ENCODE measurements at regions not wholly inside any gene's neighbourhood (a gene's known extent, or its start where the extent isn't known, plus 50 kb on each side); places are given as distances from the start of the nearest gene placed in this dataset.
"Not testable (repeated sequence)": the region's sequence is repeated elsewhere in the genome, so short reads cannot be mapped to it uniquely, and the experiment has no call there.

GRCh38 chr5:101306391-101307137 lies 403.5 kb upstream of the ST8SIA4 start:
- H3K27ac ChIP-seq, result no peak overlapping the region
- H3K9me3 ChIP-seq, result no peaks in the 10 kb centered on the region
- H3K4me1 ChIP-seq, result no peaks in the 10 kb centered on the region
- no peak overlapping the region for H3K4me3 ChIP-seq
- H3K27me3 ChIP-seq, result no peaks in the 10 kb centered on the region
- TF ChIP-seq POLR2A (IDR thresholded peaks at IDR 0.05) (no peak), POLR2AphosphoS5 (IDR thresholded peaks at IDR 0.05) (no peak), EP300 (IDR thresholded peaks at IDR 0.05) (no peak)
- TF ChIP-seq, protein P1, sequence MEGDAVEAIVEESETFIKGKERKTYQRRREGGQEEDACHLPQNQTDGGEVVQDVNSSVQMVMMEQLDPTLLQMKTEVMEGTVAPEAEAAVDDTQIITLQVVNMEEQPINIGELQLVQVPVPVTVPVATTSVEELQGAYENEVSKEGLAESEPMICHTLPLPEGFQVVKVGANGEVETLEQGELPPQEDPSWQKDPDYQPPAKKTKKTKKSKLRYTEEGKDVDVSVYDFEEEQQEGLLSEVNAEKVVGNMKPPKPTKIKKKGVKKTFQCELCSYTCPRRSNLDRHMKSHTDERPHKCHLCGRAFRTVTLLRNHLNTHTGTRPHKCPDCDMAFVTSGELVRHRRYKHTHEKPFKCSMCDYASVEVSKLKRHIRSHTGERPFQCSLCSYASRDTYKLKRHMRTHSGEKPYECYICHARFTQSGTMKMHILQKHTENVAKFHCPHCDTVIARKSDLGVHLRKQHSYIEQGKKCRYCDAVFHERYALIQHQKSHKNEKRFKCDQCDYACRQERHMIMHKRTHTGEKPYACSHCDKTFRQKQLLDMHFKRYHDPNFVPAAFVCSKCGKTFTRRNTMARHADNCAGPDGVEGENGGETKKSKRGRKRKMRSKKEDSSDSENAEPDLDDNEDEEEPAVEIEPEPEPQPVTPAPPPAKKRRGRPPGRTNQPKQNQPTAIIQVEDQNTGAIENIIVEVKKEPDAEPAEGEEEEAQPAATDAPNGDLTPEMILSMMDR (IDR thresholded peaks at IDR 0.05), result no peak
- WGBS, 2 donors (ENCODE audit: low coverage in 1 of 2), result 36 to 52% methylated on average over 5 of the region's 5 CpGs
- ATAC-seq, result no peak
- H3K36me3 ChIP-seq, result no peaks in the 10 kb centered on the region

GRCh38 chr5:101296477-101296876 lies 393.4 kb upstream of the ST8SIA4 start:
- Histone ChIP-seq H3K4me1 (no peaks in the 10 kb centered on the region), H3K27me3 (no peaks in the 10 kb centered on the region), H3K27ac (no peak overlapping the region), H3K36me3 (no peaks in the 10 kb centered on the region), H3K4me3 (no peak overlapping the region), H3K9me3 (no peaks in the 10 kb centered on the region)
- no peak for ATAC-seq
- TF ChIP-seq POLR2A (IDR thresholded peaks at IDR 0.05) (no peak), POLR2AphosphoS5 (IDR thresholded peaks at IDR 0.05) (no peak), EP300 (IDR thresholded peaks at IDR 0.05) (no peak)
- TF ChIP-seq, protein P1 (IDR thresholded peaks at IDR 0.05), result no peak

- Histone ChIP-seq H3K36me3 (no peaks in the 10 kb centered on the region), H3K27me3 (no peaks in the 10 kb centered on the region), H3K9me3 (no peaks in the 10 kb centered on the region), H3K27ac (no peak overlapping the region), H3K4me1 (no peaks in the 10 kb centered on the region), H3K4me3 (no peak overlapping the region)
- 78 to 80% methylated on average over 1 to 2 of the region's 2 CpGs for WGBS, 2 donors (ENCODE audit: low coverage in 1 of 2)
- no peak for TF ChIP-seq POLR2A (IDR thresholded peaks at IDR 0.05)
- TF ChIP-seq, protein P1 (IDR thresholded peaks at IDR 0.05), result no peak
- no peak for TF ChIP-seq EP300 (IDR thresholded peaks at IDR 0.05)
- no peak for TF ChIP-seq POLR2AphosphoS5 (IDR thresholded peaks at IDR 0.05)
- no peak for ATAC-seq
These were observed 389.1 kb upstream of the ST8SIA4 start for GRCh38 chr5:101292199-101292598.

GRCh38 chr5:101290761-101291160 lies 387.7 kb upstream of the ST8SIA4 start:
- H3K4me3 ChIP-seq, H3K27ac ChIP-seq, H3K9me3 ChIP-seq, H3K36me3 ChIP-seq, H3K4me1 ChIP-seq, ATAC-seq, H3K27me3 ChIP-seq: not testable (repeated sequence)
- WGBS, 2 donors (ENCODE audit: low coverage in 1 of 2), result 86% methylated on average over 1 of the region's 1 CpG; no CpG with 5 or more reads in 1 of the 2 donors

GRCh38 chr5:101288633-101289032 lies 385.6 kb upstream of the ST8SIA4 start:
- no peaks in the 10 kb centered on the region for H3K4me1 ChIP-seq
- H3K36me3 ChIP-seq, result no peaks in the 10 kb centered on the region
- H3K27ac ChIP-seq, result no peak overlapping the region
- 77 to 82% methylated on average over 7 of the region's 7 CpGs for WGBS, 2 donors (ENCODE audit: low coverage in 1 of 2)
- no peaks in the 10 kb centered on the region for H3K9me3 ChIP-seq
- TF ChIP-seq POLR2AphosphoS5 (IDR thresholded peaks at IDR 0.05), result no peak
- no peak for TF ChIP-seq EP300 (IDR thresholded peaks at IDR 0.05)
- TF ChIP-seq, protein P1 (IDR thresholded peaks at IDR 0.05), result no peak
- TF ChIP-seq POLR2A (IDR thresholded peaks at IDR 0.05), result no peak
- ATAC-seq, result no peak
- H3K4me3 ChIP-seq, result no peak overlapping the region
- H3K27me3 ChIP-seq, result no peaks in the 10 kb centered on the region
